Astrocyte (in vitro differentiated cells and primary cell): ENCODE measurements at regions not wholly inside any gene's neighbourhood (a gene's known extent, or its start where the extent isn't known, plus 50 kb on each side); places are given as distances from the start of the nearest gene placed in this dataset.
"Not testable (repeated sequence)": the region's sequence is repeated elsewhere in the genome, so short reads cannot be mapped to it uniquely, and the experiment has no call there.

Source experiments
- EZH2 ChIP-seq: IDR thresholded peaks from 2 replicates; pipeline ENCODE4 v1.6.1; 2012; ENCODE audit warnings: mild to moderate bottlenecking, low read length, inconsistent platforms; ENCODE audit not compliant: insufficient read depth
- TF ChIP-seq, protein P1 (sequence below): IDR thresholded peaks from 2 replicates; pipeline ENCODE4 v1.5.1; 2011; ENCODE audit warnings: low read depth, mild to moderate bottlenecking, inconsistent platforms, low read length, moderate library complexity; ENCODE audit not compliant: insufficient read depth

DNA sequence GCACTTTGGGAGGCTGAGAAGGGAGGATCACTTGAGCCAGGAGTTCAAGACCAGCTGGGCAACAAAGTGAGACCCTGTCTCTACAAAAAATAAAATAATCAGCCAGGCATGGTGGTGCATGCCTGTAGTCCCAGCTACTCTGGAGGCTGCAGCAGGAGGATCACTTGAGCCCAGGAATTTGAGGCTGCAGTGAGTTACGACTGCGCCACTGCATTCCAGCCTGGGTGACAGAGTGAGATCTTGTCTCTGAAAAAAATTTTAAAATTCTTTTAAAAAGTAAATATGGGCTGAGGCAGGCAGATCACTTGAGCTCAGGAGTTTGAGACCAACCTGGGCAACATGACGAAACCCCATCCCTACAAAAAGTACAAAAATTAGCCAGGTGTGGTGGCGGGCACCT lies 91.4 kb upstream of the VGLL4 start:
- TF ChIP-seq, protein P1, sequence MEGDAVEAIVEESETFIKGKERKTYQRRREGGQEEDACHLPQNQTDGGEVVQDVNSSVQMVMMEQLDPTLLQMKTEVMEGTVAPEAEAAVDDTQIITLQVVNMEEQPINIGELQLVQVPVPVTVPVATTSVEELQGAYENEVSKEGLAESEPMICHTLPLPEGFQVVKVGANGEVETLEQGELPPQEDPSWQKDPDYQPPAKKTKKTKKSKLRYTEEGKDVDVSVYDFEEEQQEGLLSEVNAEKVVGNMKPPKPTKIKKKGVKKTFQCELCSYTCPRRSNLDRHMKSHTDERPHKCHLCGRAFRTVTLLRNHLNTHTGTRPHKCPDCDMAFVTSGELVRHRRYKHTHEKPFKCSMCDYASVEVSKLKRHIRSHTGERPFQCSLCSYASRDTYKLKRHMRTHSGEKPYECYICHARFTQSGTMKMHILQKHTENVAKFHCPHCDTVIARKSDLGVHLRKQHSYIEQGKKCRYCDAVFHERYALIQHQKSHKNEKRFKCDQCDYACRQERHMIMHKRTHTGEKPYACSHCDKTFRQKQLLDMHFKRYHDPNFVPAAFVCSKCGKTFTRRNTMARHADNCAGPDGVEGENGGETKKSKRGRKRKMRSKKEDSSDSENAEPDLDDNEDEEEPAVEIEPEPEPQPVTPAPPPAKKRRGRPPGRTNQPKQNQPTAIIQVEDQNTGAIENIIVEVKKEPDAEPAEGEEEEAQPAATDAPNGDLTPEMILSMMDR, result not testable (repeated sequence)
- TF ChIP-seq EZH2, result not testable (repeated sequence)
